Psoas muscle (tissue), 7 donors: ENCODE measurements at regions not wholly inside any gene's neighbourhood (a gene's known extent, or its start where the extent isn't known, plus 50 kb on each side); places are given as distances from the start of the nearest gene placed in this dataset.

Experiments used
- ATAC-seq, 4 donors: fragments of 200-7000 bp; cut with Tn5 transposase; one replicate each; pipeline ENCODE4 v1.9.1; 2020; ENCODE audit warnings: moderate library complexity in 3 of 4, mild to moderate bottlenecking in 2 of 4
- DNase-seq, 2 donors: peaks; one replicate each; pipeline ENCODE4 v3.0.0-alpha.2; 2020
- H3K27ac ChIP-seq: fragments of 200-600 bp; one replicate; pipeline ENCODE4 v1.8.0; 2022
- H3K27me3 ChIP-seq, 3 donors: fragments of 200-600 bp in 1 of 3; one replicate each; pipeline versions ENCODE4 v1.6.1 to v1.8.0; 2013 to 2022; ENCODE audit warnings: low read length in 2 of 3, mild to moderate bottlenecking in 2 of 3, moderate library complexity in 1 of 3; ENCODE audit not compliant: insufficient read depth in 3 of 3
- H3K36me3 ChIP-seq, 2 donors: fragments of 200-600 bp in 1 of 2; one replicate each; pipeline versions ENCODE4 v1.6.1 to v1.8.0; 2013 to 2022; ENCODE audit warnings: low read depth in 1 of 2, mild to moderate bottlenecking in 1 of 2, moderate library complexity in 1 of 2; ENCODE audit not compliant: insufficient read depth in 1 of 2
- H3K4me1 ChIP-seq: fragments of 200-600 bp; one replicate; pipeline ENCODE4 v1.8.0; 2022
- H3K4me3 ChIP-seq: fragments of 200-600 bp; one replicate; pipeline ENCODE4 v1.8.0; 2022; ENCODE audit warnings: mild to moderate bottlenecking
- H3K9me3 ChIP-seq: fragments of 200-600 bp; one replicate; pipeline ENCODE4 v1.8.0; 2022
- CTCF ChIP-seq: fragments of 200-600 bp; IDR thresholded peaks from one replicate; pipeline ENCODE4 v1.8.0; 2022; ENCODE audit warnings: antibody characterized with exemption
- WGBS, 3 donors: extraction: QIAGEN DNeasy Blood & Tissue Kit; methylation state at CpG; one replicate each; pipeline versions ENCODE4 v1.1.6 to v1.1.7; 2013; 5-methylcytosine and 5-hydroxymethylcytosine counted together
- intact Hi-C, 2 donors: fragments of 100-400 bp; cut with DNase I; formaldehyde crosslinking; loops; one replicate each; pipeline versions ENCODE4 v1.11.0 to v1.14.2; 2022
- donor health status: healthy with polysubstance abuse.
- donor health status: DM: no; HTN: no; CAD: no; lungs with moderate emphysema.
- donor health status: Bipolar disorder and iron deficiency.
- donor health status: healthy.
- donor health status: DM: yes; HTN: yes; CAD: no.
- donor health status: DM: no; HTN: no; CAD: no.
- donor health status: DM: yes; HTN: yes; CAD: no.

- Histone ChIP-seq H3K4me3 (no peak overlapping the region), H3K27me3 (no peaks in the 10 kb centered on the region), H3K4me1 (no peaks in the 10 kb centered on the region), H3K27ac (no peak overlapping the region), H3K36me3 (no peaks in the 10 kb centered on the region), H3K9me3 (no peaks in the 10 kb centered on the region)
- ATAC-seq (no peak), DNase-seq (no peak)
- no peak for TF ChIP-seq CTCF
- intact Hi-C loops: no loop called here
Observed at GRCh38 chr5:39697881-39698280, 273.1 kb upstream of the DAB2 start.

GRCh38 chr5:39696672-39697398 lies 272.1 kb upstream of the DAB2 start:
- Histone ChIP-seq H3K9me3 (no peaks in the 10 kb centered on the region), H3K27me3 (no peaks in the 10 kb centered on the region), H3K4me3 (no peak overlapping the region), H3K4me1 (no peaks in the 10 kb centered on the region), H3K36me3 (no peaks in the 10 kb centered on the region), H3K27ac (no peak overlapping the region)
- TF ChIP-seq CTCF: no peak
- 38 to 64% (median 47%) methylated on average over 1 of the region's 1 CpG for WGBS, 3 donors
- intact Hi-C loops: no loop called here
- DNase-seq (no peak), ATAC-seq (no peak)

- no peak for ATAC-seq
- Histone ChIP-seq H3K4me1 (no peaks in the 10 kb centered on the region), H3K36me3 (no peaks in the 10 kb centered on the region), H3K4me3 (no peak overlapping the region), H3K27ac (no peak overlapping the region), H3K27me3 (no peaks in the 10 kb centered on the region), H3K9me3 (no peaks in the 10 kb centered on the region)
- DNase-seq: no peak
- intact Hi-C loops: no loop called here
- TF ChIP-seq CTCF: no peak
- 64 to 73% (median 72%) methylated on average over 2 of the region's 2 CpGs for WGBS, 3 donors
Observed at GRCh38 chr5:39691993-39692392, 267.2 kb upstream of the DAB2 start.

- intact Hi-C loops: no loop called here
Observed at GRCh38 chr5:39691136-39691535, 266.4 kb upstream of the DAB2 start.

More at GRCh38 chr5:39691136-39691535, 266.4 kb upstream of the DAB2 start:
- Histone ChIP-seq H3K9me3 (no peaks in the 10 kb centered on the region), H3K4me3 (no peak overlapping the region), H3K27ac (no peak overlapping the region), H3K36me3 (no peaks in the 10 kb centered on the region), H3K27me3 (no peaks in the 10 kb centered on the region), H3K4me1 (no peaks in the 10 kb centered on the region)
- no peak for ATAC-seq
- TF ChIP-seq CTCF: no peak
- no peak for DNase-seq
- 88 to 97% (median 95%) methylated on average over 1 of the region's 1 CpG for WGBS, 3 donors
